ENCODE measurements at regions not wholly inside any gene's neighbourhood (a gene's known extent, or its start where the extent isn't known, plus 50 kb on each side); places are given as distances from the start of the nearest gene placed in this dataset.

GRCh38 chr19:46958532-46958931 lies 61.1 kb upstream of the NPAS1 start:
- intact Hi-C loops (cut with DNase I): no loop called here
- WGBS, 2 donors: 74 to 76% methylated on average over 6 of the region's 6 CpGs
- Histone ChIP-seq H3K27me3 (no peaks in the 10 kb centered on the region), H3K27ac (no peak overlapping the region), H3K4me1 (peaks cover 0 to 18% (median 3%) of the 10 kb centered on the region in 4 donors), H3K4me3 (no peak overlapping the region), H3K9me3 (no peaks in the 10 kb centered on the region), H3K36me3 (no peaks in the 10 kb centered on the region)
- TF ChIP-seq POLR2AphosphoS5 (IDR thresholded peaks at IDR 0.05): no peak
- DNase-seq: no peak

- Histone ChIP-seq H3K27me3 (no peaks in the 10 kb centered on the region), H3K9me3 (no peaks in the 10 kb centered on the region), H3K36me3 (no peaks in the 10 kb centered on the region), H3K27ac (no peak overlapping the region), H3K4me3 (no peak overlapping the region), H3K4me1 (peaks cover 0 to 18% (median under 1%) of the 10 kb centered on the region in 4 donors)
- intact Hi-C loops (cut with DNase I): no loop called here
- DNase-seq: no peak
- WGBS, 2 donors: 97% methylated on average over 5 of the region's 5 CpGs
- TF ChIP-seq POLR2A (IDR thresholded peaks at IDR 0.05) (no peak), POLR2AphosphoS5 (IDR thresholded peaks at IDR 0.05) (no peak), EP300 (IDR thresholded peaks at IDR 0.05) (no peak), CTCF (IDR thresholded peaks at IDR 0.05) (no peak)
Measured at GRCh38 chr19:46959894-46960556, 59.6 kb upstream of the NPAS1 start.

GRCh38 chr19:46962030-46962570 lies 57.5 kb upstream of the NPAS1 start:
- TF ChIP-seq POLR2A (IDR thresholded peaks at IDR 0.05) (no peak), CTCF (IDR thresholded peaks at IDR 0.05) (no peak), POLR2AphosphoS5 (IDR thresholded peaks at IDR 0.05) (no peak), EP300 (IDR thresholded peaks at IDR 0.05) (no peak)
- no peak for DNase-seq
- Histone ChIP-seq H3K4me3 (no peak overlapping the region), H3K27me3 (no peaks in the 10 kb centered on the region), H3K36me3 (no peaks in the 10 kb centered on the region), H3K4me1 (peaks cover 0 to 21% (median 0%) of the 10 kb centered on the region in 4 donors), H3K27ac (no peak overlapping the region), H3K9me3 (no peaks in the 10 kb centered on the region)
- intact Hi-C loops (cut with DNase I): no loop called here
- 87% methylated on average over 2 of the region's 2 CpGs for WGBS, 2 donors

GRCh38 chr19:46963093-46963734 lies 56.4 kb upstream of the NPAS1 start:
- no peak overlapping the region for H3K27ac ChIP-seq
- TF ChIP-seq EP300 (IDR thresholded peaks at IDR 0.05) (no peak), CTCF (IDR thresholded peaks at IDR 0.05) (no peak), POLR2AphosphoS5 (IDR thresholded peaks at IDR 0.05) (no peak), POLR2A (IDR thresholded peaks at IDR 0.05) (no peak)
- H3K27me3 ChIP-seq: no peaks in the 10 kb centered on the region
- intact Hi-C loops (cut with DNase I): no loop called here
- DNase-seq: no peak
- WGBS, 2 donors: 85 to 88% methylated on average over 7 of the region's 7 CpGs
- no peak overlapping the region for H3K4me3 ChIP-seq
- peaks cover 0 to 30% (median 0%) of the 10 kb centered on the region in 4 donors for H3K4me1 ChIP-seq
- H3K9me3 ChIP-seq: no peaks in the 10 kb centered on the region
- H3K36me3 ChIP-seq: no peaks in the 10 kb centered on the region

- Histone ChIP-seq H3K4me1 (peaks cover 0 to 13% (median 0%) of the 10 kb centered on the region in 4 donors), H3K4me3 (no peak overlapping the region), H3K27ac (no peak overlapping the region), H3K36me3 (no peaks in the 10 kb centered on the region), H3K27me3 (no peaks in the 10 kb centered on the region), H3K9me3 (no peaks in the 10 kb centered on the region)
- no peak for DNase-seq
- no peak for TF ChIP-seq POLR2AphosphoS5 (IDR thresholded peaks at IDR 0.05)
- no peak for TF ChIP-seq CTCF (IDR thresholded peaks at IDR 0.05)
- no peak for TF ChIP-seq POLR2A (IDR thresholded peaks at IDR 0.05)
- TF ChIP-seq EP300 (IDR thresholded peaks at IDR 0.05): no peak
- 15 to 52% methylated on average over 8 of the region's 8 CpGs for WGBS, 2 donors
- intact Hi-C loops (cut with DNase I): no loop called here
Measured at GRCh38 chr19:46967578-46968032, 52.0 kb upstream of the NPAS1 start.
